ENCODE measurements at regions not wholly inside any gene's neighbourhood (a gene's known extent, or its start where the extent isn't known, plus 50 kb on each side); places are given as distances from the start of the nearest gene placed in this dataset.
"Not testable (repeated sequence)": the region's sequence is repeated elsewhere in the genome, so short reads cannot be mapped to it uniquely, and the experiment has no call there.

DNA sequence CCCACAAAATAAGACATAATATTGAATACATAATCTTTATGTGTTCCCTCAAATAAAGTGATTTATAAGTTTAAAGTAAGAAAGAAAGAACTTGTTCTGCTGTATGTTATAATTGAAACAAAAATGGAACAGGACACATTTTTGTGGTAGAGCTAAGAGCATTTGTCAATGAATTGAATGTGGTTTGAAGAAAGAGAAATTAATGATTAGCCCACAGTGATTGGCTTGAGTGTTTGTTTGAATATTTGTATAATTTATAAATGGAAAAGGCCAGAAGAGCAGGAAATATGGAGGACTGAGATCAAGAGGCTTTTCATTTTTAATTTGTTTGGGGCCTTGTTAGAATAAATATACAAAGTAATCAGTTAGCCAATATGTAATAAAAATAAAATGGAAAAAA is 395.1 kb upstream of the CDH19 start:
- DNase-seq: no peak

DNA sequence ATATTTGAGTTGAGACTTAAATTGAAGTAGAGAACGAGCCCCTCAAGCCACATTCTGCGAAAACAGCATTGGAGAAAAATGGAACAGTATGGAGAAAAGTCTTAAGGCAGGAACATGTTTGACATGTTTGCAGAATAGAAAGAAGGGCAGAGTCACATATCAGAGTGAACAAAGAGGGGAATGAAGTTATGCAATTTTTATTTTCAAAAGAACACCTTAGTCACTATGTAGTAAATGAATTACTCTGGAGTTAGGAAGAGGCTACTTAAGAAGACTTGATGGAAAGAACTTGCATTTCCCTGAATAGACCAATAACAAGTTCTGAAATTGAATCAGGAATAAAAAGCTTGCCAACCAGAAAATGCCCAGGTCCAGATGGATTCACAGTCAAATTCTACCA is 391.4 kb upstream of the CDH19 start:
- DNase-seq: no peak

DNA sequence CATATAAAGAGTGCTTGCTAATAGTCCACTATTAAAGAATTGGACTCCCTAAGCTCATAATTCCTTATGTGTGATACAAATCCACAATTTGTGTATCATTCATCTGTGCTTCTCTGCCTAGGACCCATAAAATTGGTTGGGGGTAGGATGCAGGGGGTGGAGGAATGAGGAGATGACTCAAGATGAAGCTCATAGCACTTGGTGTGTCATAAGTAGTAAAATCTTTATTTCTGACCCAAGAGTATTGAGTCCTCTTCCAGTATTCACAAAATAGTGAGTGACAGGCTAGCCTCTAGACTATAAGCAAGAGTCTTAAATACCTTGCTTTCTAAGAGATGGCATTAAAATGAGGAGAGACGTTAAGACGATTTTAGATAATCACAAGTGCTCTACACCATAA is 390.9 kb upstream of the CDH19 start:
- no peak for DNase-seq

DNA sequence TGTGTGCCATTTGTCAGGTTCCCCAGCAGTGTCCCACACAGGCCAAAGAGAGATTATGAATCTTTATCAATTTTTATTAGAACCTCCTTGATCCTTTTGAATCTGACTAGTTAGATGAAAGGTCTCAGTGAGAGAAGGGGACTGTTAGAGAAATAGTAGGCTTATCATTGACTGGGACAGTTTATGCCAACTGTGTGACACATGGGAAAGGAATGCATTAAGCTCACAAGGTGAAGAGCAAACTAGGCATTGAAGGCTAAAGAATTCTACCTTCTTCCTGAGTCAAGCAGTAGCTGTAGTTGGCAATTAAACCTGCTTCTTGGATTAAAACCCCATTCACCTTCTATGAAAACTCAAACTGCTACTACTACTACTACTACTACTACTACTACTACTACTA is 389.6 kb upstream of the CDH19 start:
- DNase-seq: no peak

DNA sequence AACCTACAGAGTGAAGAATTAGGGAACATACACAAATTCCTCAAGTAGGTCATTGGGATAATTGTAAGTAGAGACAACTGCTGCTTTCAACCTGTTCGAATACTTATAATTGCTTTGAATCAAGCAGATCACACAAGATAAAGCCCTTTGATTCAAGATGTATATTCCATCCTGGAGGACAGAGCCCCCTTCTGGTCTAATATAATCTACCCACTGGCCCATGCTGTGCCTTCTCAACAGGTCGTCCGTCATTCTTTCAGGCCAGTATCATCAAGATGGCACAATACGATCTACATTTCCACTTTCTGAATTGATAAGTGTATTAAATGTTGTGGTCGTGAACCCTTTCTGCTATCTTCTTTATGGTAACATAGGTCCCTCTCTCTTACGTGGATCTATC is 387.0 kb upstream of the CDH19 start:
- no peak for DNase-seq

DNA sequence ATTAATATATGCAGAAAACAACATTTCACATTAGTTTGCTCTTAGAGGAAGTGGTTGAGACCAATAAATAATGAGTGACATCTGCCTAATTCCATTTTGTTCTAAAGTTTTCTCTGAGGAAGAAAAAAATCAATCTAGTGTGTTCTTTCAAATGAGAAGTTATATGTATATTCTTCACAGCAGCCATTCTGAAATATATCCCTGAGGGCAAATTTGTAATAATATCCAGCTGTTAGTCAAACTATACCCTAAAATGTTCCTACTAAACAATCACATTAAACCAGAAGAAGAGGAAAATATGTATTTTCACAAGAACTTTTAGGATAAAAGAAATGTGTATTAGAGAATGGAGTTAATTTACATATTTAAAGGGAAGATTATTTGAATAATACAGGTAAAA is 375.1 kb upstream of the CDH19 start:
- DNase-seq: no peak

DNA sequence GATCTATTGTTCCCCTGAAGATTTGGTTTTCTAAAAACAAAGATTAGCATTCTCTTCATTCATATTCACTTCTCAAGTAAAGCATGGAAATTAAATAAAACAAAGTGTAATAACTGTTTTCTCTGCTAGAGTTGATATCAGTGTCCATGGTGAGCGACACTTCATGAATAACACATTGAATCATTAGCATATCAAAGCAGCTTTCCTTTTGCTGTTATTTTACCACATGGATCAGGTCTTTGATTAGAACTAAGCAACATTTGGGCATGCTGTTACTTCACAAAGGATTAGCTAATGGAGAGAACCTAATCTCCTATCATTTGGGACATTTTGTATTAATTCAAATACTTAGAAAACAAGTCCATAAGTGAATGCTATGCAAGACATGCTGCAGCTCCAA is 368.8 kb upstream of the CDH19 start:
- DNase-seq: no peak

DNA sequence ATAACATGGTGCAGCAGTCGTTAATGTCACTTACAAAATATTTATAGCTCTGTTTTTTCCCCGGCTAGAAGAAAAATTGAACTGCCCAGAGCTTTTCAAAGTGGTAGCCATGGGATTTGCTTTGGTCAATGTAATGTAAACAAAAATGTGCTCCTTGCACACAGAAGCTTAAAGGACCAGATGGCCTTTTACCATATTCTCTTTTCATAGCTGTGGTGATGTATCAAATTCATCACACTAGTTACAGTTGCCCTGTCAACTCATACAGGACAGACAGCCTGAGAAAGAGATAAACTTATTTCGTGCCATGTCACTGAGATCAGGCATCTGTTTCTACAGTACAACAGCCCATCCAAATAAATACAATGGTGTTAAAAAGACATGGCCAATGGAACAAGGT is 368.1 kb upstream of the CDH19 start:
- DNase-seq: no peak

DNA sequence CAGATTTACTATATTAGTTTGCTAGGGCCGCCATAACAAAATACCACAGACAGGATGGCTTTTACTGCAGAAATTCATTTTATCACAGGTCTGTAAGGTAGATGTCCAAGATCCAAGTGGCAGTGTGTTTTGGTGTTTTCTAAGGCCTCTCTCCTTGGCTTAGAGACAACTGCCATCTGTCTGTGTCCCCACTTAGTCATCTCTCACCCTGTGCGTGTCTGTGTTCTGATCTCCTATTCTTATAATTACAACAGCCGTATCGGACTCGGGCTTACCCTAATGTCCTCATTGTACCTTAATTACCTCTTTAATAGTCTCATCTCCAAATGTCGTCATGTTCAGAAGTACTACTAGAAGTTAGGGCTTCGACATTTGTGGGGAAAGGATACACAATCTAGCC is 362.3 kb upstream of the CDH19 start:
- no peak for DNase-seq

DNA sequence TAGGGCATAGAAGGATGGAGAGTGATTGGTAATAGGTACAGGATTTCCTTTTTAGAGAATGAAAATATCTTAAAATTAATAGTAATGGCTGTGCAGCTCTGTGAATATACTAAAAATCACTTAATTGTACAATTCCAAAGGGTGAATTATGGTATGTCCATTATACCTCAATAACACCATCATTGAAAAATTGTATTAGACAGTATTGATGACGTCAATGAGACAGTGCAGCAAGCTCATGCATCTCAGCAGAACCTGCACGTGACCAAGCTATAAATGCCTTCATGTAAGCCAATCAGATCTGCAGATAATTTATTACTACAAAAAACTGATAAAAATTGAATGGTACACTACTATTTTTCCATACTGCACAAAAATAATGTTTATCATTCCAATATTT is 354.4 kb upstream of the CDH19 start:
- no peak for DNase-seq

DNA sequence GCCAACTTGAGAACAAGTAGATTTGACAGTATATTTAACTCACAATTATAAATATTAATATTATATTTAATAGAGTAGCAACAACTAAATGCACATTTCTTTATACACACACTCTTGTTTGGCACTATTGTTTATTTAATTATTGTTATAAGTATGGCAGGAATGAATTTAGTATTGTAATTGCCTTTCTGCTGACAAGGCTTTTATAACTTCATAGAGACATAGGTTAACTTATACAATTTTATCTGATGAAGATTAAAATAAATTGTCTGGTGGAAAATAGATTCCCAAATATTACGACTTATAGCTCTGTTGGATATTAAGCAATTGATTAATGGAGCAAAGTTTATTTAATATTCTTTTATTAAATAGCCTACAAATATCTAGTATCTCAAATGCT is 347.9 kb upstream of the CDH19 start:
- DNase-seq: no peak

DNA sequence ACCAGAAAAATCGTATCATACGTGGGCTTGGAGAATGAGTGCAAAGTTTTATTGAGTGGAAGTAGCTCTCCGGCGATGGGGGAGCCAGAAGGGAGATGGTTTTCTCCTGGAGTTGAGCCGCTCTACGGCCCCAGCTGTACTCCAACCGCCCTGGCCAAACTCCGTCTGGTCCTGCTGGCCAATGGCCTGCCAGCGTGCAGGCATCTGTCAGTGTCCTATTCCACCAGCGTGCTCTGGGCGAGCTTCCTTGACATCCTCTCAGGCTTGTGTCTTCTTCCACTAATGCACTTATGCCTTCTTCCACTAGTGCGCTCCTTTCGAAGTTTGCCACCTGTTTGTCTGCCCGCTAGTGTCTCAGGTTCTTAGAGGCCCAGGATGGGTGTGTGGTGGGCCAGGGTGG is 345.5 kb upstream of the CDH19 start:
- DNase-seq: no peak

DNA sequence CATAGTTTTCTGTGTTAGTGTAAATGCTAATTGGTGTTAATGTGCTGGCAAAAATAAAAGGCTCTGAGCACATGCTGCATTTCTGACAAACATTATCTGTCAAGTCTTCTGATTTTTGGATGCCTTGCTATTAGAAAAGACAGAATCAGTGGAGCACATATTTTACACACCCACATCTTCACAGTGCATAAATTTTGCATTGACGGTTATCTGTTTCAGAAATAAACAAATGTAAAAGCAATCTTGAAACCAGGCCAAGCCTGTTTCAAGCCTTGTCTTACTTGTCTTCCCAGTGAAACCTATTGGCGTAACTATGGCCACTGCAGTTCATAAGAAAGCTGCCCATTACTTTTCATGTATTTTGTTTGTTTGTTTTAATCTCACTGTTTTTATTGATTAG is 333.7 kb upstream of the CDH19 start:
- no peak for DNase-seq

DNA sequence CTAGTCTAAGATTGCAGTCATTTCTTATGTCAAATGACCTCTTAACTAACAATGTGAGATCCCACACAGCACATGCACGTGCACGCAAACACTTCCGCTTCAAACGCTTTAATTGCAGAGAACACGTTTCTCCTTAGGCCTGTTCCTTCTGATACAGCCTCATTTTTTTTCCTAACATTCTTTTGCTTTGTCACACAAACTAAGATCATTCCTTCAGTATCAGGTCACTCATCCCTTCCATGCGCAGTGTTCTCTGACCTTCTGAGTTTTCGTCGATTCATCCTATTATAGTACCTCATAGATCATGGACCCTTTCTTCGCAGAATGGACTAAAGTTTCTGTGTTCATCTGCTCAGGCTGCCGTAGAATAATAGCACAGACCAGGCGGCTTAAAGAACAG is 327.1 kb upstream of the CDH19 start:
- DNase-seq: no peak

DNA sequence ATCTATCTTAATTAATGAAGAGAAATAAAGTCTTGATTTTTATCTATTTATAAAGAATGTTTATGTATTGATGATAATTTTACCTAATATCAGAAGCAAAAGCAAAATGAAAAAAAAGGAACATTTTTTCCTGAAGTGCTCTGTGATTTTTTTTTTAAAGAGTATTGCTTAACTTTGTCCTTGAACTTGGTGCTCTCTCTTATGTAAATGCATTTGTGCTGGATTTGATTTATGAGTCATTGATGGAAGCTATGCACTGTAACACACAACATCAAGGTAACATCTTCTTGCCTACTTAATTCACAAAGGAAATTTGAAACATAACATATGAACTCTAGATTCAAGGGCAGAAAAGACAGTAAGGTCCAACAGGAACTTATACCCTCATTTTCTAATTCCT is 312.9 kb upstream of the CDH19 start:
- no peak for DNase-seq

DNA sequence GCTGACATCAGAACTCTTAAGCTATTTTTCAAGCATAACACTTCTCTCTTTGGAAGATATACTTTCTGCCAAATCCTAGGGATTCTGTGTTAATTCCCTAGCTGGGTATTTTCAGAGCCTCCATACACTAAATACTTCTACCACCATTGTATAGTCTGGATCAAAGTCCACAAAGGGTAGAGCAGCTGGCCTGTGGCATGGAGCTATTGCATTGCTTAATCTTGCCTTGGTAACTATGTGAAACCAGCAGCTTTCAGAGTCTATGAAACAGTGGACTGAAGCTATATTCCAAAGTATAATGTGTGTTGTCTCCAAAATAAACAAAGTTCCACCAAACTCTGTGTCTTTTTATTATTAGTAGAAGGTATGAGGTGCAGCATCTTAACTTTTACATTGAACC is 296.9 kb upstream of the CDH19 start:
- no peak for DNase-seq

DNA sequence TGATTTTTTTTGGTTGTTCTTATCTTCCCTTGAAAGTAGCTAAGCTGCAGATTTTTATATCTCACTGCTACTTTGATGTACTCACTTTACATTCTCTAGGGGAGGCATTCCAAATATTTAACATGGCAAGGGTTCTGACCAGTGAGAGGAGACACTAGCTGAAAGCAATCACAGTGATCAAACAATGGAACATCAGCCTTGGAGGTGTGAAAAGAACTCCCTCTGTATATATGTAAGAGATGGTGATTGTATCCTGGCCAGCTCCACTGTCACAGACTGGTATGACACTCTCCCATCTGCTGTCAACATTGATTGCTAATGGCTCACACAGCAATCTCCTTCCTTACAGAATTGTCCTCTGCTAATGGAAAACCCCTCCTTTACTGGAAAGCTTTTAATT is 291.7 kb upstream of the CDH19 start:
- no peak for DNase-seq

DNA sequence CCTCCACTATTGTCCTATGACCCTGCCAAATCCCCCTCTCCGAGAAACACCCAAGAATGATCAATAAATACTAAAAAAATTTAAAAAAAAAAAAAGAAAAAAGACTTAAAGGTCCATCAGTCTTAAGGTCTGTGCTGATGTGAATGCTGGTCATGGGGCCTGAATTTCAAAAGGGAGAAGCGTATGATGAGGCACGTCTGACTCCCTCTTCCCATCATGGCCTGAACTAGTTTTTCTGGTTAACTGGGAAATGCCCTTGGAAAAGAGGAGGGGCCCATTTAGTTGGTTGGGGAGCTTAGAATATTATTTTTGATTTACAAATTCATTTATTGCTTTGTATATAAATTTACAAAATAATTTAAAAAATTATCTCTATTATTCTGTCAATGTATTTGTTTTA is 291.0 kb upstream of the CDH19 start:
- no peak for DNase-seq

DNA sequence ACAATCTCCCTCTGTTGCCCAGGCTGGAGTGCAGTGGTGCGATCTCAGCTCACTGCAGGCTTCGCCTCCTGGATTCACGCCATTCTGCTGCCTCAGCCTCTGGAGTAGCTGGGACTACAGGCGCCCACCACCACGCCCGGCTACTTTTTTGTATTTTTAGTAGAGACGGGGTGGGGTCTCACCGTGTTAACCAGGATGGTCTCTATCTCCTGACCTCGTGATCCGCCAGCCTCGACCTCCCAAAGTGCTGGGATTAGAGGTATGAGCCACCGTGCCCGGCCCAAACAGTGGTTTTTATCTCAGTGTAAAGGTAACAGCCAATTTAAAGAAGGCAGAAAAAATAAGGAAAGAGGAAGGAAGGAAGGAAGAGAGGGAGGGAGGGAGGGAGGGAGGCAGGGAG is 288.5 kb upstream of the CDH19 start:
- DNase-seq: not testable (repeated sequence)

DNA sequence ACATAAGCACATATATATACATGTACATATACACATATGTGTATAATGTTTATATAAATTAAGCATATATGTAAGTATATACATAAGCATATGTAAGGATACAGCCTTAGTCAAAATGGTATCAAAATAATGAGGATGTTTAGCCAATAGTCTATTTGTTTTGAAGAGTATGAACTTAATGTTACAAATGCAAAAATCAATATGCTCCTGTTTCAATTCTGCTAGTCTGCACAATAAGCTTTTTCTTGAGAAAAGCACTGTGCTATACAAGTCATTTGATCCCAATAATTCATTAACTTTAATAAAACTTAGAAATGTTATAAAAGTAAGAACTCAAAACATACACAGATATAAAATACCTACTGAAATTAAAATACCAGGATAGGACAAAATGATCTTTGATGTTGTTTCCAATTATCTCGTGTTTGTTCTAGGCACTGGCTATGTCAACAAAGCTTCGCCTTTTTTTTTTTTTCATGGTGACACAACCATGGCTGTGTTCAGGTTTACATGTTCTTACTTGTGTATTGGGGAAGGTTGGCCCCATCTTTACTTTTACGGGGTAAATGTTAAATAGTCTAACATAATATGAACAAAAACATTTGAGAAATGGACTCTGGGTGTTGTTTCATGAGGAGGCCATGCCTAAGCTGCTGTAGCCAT is 271.1 kb upstream of the CDH19 start:
- no peak for DNase-seq

DNA sequence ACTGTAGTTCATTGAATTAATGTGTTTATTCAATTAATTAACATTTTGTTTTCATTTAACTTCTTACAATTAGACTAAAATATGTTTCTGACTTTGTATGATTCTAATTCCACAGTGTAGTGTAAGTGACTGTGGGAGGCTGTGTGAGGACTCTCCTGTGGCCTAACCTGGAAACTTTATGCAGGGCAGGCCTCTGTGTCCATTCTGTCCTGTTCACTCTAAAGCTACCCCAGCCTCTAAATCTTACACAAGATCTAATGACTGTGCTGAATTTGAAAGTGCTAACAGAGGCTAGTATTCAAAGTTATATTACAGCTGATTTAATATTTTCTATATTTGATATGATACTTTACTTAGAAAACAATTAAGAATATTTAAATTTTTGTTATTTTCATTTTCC is 270.5 kb upstream of the CDH19 start:
- no peak for DNase-seq

DNA sequence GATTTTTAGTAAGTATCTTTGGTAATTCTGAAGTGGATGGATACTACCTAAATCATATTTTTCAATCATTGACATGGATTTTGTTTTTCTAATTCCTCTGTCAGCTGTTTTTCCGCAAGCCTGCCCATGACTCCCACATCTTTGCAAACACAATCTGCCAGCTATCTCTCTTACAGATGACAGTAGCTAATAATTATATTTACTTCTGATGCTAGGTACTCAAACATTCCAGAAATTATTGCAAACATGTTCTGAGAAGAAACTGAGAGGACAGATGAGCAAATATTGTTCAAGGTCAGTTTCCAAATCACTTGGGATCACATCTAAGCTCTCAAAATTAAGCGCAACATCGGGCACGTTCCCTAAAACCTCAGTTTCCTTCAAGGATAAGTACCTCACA is 270.0 kb upstream of the CDH19 start:
- no peak for DNase-seq

DNA sequence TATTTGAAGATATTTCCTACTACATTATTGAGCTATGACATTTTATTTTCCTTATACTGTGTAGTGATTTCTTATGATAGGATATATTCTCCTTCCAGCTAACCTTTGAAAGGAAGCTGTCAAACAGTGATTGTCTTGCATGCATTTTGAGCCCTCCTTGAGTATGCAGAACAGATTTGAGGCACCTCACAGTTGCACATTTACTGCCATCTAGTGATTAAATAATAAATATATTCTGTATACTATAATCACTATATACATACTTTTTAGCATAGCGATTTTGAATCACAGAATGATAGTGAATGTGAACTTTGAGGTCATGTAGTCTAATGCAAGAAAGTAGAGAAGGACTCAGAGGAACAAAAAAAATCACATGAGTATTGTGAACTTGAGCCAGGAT is 268.4 kb upstream of the CDH19 start:
- no peak for DNase-seq

DNA sequence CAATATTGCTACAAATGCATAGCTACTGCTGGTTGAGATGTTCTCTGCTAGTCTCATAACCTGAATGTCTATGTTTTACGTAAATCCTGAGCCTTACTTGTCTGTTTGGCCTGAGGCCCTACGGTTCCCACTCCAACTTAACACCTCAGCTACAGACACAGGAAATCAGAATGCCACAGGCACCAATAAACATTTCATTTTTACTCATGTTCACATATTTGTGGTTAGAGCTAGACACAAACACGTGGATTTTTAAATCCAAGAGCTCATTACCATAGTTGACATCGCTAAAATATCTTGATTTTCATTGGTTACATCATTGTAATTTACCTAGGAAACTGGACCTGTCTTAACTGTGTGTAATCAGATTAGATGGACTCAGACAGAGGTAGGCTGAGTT is 263.8 kb upstream of the CDH19 start:
- no peak for DNase-seq

DNA sequence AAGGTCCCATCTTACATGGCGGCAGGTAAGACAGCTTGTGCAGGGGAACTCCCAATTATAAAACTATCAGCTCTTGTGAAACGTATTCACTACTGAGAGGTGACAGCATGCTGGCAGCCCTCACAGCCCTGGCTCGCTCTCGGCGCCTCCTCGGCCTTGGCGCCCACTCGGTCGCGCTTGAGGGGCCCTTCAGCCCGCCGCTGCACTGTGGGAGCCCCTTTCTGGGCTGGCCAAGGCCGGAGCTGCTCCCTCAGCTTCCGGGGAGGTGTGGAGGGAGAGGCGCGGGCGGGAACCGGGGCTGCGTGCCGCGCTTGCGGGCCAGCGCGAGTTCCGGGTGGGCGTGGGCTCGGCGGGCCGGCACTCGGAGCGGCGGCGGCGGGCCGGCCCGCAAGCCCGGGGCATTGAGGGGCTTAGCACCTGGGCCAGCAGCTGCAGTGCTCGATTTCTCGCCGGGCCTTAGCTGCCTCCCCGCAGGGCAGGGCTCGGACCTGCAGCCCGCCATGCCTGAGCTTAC is 262.6 kb upstream of the CDH19 start:
- DNase-seq: not testable (repeated sequence)
